GM21423 (cell line): ENCODE measurements at regions not wholly inside any gene's neighbourhood (a gene's known extent, or its start where the extent isn't known, plus 50 kb on each side); places are given as distances from the start of the nearest gene placed in this dataset.

Source experiments
- ATAC-seq: cut with Tn5 transposase; IDR thresholded peaks from one replicate; pipeline ENCODE4 v1.9.1; 2021; ENCODE audit warnings: mild to moderate bottlenecking, moderate library complexity; ENCODE audit not compliant: unreplicated experiment

DNA sequence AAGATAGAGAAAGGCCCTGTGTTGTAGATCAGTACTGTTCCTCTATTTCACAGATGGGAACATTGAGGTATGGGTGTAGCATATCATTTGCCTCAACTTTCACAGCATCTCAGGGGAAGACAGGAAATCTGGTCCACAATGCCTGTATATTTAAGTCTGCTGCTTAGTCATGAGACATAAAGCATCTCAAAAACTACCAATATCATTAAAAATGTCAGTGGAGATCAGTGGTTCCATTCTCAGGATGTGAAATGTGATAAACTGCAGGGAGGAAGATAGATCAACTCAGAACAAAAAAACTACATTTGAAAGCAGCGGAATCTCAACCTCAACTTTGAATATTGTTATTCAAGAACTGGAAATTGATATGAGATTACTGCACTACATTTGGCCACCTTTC lies 192.9 kb upstream of the PREP start:
- no peak for ATAC-seq

DNA sequence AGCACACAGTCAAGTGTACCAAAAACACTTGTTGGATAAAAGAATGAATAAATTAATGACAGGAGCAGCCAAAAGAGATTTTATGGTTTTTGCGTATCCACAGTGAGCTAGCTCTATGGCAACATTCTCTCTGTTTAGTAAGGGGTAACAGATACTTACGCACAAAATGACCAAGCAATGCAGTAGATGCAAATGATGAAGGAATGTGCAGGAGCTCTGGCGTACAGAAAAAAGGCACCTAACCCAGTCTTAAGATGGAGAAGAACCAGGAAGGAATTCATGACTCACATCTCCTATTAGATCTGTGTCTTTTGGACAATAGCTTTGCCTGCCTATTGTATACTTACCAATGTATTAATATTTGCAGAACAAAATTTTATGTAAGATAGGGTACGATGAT lies 191.9 kb upstream of the PREP start:
- ATAC-seq: no peak

DNA sequence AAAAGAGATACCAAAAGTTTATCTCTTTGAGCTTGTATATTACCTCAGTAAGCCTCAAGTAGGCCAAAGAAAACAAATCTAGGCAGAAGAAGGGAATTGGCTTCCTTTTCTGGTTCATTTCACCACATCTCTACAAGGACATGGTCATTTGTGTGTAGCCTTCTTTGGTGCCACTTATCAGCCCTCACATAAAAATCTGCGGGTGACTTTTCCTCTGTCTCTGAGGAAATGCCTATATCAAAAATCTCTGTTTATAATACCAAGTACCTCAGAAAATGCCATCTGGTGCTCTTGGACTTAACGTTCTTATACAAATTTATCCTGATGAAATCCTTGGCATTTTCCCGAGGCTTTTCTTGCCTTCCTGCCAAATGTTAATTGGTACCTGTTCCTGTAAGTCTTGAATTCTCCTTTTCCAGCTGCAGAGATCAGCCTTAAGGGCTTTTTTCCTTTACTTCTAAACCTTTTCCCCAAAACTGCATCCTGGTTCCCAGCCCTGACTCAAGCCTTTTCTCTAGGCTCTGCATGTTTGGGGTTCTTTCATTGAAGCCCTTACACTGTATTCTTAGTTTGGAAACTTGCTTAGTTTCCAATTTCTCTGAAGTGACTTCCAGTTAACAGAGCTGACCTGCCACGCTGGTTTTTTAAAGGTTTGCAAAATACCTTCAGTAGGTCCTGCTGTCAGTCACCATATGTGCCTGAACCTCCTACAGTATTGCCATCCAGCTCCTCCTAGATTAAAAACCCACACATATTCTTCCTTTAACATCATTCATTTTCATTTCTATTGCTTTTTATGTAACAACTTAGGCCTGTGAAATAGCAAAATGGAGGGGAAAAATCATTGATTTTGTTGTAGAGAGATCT lies 191.2 kb upstream of the PREP start:
- ATAC-seq: no peak

DNA sequence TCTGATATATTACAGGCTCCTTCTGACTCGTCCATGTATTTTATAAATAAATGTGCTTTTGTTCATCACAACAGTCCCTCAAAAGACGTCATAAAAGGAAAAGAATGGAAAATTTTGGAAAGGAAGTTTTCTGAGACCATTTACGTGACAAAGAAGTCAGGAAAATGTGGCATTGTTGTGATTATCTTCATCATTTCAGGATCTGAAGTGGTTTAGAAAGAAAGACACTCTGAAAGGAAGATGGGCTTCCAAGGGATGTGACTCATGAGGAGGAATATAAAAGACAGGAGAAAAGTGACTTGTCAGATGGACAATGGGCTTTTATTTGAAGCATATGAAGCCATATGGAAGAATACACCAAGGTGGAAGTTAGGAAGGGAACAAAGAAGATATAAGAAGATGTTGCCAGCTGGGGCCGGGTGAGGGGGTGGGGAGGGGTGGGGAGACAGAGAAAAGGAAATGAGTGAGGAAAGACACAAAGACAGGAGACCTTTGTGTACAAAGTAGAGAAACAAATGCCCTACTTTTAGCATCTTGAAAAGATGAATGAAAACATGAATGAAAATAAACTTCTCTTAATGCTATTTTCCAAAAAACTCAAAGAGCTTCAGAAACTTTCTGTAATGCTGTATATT lies 190.3 kb upstream of the PREP start:
- ATAC-seq: no peak

DNA sequence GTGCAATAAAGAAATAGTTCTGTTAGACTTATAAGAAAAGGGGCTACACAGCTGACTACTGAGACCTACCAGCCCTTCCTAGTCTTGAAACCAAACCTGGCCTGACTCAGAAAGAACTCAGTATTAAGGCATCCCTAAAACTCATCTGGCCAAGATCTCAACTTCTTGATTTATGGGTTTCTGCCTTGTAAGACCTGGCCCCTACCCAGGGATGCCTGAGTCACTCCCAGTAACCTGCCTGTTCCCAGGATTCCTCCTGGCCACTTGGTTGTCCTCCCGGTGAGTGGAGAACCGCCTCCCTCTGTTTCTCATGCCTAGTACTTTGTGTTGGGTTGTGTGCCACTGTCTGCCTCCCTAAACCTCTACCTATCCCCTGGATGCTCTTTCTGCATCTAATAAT lies 189.4 kb upstream of the PREP start:
- ATAC-seq: no peak

DNA sequence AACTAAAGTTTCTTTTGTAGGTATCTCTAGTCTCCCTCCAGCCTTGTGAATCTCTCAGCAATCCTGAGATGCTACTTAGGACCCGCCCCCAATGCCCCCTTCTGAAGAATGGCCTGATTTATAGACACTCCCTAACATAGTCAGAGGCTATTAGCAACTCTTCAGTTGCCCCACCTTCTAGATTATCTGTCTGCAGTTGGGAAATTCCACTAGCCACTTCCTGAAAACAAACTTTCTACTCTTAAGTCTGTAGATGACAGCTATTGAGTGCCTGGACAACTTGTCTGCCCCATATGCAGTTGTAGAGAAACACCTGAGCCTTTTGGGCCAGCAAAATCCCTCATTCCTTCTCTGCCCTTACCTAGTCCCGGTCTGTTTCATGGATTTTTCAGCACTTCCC lies 188.2 kb upstream of the PREP start:
- ATAC-seq: peak; percentile 96

DNA sequence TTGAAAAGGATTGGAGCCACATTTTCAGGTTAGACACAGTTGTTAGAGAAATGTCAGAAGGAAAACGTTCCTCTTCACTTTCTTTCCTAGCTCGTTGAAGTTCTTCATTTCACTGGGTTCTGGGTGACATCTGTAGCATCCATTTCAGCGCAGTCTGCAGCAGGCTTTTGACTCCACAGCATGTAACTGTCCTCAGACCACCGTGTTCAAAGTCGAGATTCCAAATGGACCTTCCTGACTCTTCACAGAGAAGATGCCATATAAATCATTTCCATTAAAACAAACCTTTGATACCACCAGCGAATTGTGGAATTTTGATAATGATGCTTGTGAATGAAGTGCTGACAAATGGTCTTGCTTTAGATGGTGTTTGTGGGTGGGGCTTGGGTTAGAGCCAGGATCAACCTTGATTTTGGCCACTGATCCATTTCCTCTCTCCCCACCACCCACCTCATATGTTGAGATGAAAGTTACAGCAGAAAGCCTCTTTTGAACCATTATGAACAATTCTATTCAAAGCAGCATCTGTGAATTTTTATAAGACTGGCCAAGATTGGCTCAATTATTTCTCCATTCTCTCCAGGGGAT lies 185.3 kb upstream of the PREP start:
- ATAC-seq: no peak

DNA sequence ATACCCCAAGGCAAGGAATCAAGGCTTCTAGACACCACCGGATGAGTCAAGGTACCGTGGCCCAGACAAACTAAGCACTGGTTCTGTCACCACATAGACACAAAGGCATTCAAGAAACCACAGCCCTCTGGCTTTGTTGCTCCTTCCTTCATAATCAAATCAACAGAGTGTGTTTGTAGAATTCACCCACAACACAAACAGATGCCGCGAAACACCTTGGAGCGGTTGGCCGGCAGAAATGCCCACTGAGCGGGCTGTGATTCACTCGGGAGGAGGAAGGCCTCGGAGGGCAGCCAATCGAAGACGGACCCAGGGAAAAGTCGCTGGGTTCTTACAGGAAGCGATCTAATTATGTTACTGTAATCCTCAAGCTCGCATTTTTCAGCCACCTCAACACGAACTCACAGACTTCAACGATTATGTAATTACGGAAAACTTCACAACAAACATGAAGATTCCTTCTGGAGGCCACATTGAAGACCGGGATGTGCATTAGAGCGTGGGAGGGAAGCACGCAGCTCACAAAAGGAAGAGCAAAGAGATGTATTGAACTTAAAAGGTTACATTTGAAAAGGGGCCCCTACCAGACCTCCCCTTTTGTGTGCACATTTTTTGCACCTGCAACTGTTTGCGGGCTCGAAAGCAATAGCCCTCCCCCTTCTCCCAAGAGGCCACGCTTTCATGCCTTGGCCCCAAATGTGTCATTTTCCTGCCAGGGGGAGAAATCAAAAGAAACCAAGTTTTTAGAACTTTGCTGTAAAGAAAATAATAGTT lies 184.7 kb upstream of the PREP start:
- no peak for ATAC-seq

DNA sequence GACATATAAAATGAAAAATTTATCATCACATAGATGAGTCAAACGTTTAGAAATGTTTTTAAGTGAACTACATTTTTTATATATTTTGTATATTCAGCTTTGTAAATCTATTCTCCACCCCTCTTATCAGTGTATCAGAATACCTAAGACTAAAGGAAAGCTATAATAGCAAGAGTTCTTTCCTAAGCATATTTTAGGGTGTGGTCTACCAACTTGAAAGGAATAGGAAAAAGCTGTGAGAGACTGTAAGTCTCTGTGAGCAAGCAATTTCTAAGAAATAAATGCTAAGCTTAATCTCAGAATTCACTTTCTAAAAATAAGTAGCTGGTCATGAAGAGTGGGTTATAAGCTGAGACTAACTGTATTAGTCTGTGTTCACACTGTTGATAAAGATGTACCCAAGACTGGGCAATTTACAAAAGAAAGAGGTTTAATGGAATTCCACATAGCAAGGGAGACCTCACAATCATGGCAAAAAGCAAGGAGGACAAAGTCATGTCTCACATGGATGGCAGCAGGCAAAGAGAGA lies 175.4 kb upstream of the PREP start:
- ATAC-seq: no peak

DNA sequence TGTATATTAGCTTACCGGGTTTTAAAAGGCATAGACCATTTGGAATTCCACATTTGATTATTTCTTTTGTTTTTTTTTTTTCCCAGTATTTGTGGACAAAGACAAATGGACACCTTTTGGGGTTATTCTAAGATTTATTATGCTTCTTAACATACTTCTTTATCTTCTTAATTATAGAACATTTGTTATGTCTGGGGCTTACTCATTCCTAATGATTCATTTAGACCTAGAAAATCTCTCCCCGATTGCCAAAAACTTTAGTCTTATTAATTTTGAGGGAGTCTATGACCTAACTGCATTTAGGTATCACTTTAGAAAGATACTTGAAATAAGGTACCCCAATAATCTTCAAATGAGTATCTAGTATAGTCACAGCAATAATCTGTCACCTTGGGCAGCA lies 170.7 kb upstream of the PREP start:
- no peak for ATAC-seq

DNA sequence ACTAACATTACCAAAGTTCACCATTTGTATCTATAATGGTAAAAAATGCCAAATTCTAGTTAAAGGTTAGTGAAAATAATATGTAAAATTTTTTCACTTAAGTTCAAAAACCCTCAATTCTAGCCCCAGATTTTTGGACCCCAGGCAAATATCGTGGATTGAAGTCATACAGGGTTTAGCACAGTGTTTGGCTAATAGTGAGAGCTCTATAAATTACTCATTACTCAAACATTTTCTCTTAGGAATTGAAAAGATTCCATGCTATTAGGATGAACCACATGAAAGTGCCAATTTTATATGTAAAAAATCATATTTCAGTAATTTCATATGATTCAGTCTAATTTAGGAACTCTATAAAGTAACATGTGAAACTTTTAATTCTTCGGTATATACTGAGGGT lies 170.3 kb upstream of the PREP start:
- no peak for ATAC-seq

DNA sequence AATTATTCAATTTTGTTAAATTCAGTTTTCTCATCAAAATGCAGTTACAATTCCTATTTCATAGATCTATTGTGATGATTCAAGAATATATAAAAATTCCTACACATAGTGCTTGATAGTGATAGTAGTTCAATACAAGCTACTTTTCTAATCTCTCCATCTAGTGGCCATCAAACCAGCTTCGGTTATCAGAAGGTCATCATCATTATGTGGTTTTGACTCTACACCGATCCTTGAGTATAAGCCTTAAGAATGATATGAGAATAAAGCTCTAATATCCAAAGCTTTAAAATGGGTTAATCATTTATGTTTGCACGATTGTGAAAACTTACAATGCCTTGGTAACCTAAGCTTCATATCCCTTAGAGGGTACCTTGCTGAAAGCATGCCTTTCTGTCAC lies 167.5 kb upstream of the PREP start:
- ATAC-seq: no peak

DNA sequence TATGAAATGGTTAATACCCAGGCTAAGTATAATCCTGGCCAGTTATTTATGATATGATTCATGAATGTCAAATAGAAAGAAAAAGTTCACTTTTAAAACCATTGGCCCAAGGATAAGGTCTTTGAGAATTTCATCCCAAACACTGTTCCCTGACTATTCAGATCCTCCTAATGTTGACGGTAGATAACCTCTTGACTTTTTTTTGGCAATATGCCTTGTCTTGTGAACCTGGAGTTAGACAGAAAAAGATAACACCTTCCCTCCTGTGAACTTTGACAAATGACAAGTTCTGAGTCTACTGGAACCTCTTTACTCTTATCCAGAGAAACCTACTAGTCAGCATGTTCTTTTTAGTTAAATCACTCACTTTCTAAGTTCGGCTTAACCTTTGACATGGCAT lies 166.8 kb upstream of the PREP start:
- ATAC-seq: no peak

DNA sequence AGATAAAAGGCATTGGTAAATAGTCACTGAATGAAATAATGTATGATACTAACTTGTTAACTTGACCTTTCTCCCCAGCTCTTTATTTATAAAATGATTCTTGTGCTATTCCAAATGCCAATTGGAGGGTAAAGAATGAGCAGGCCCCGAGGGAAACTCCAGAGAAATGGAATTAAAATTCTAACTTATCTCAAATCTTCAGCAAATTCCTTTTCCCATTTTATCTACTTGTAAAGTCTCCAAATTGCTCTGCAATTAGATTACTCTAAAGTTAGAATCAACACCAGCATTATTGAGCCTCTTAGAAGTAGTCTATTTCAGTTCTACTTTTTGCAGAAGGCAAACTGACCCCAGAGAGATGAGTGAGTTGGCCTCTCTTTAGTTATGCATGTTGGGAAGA lies 165.9 kb upstream of the PREP start:
- no peak for ATAC-seq

DNA sequence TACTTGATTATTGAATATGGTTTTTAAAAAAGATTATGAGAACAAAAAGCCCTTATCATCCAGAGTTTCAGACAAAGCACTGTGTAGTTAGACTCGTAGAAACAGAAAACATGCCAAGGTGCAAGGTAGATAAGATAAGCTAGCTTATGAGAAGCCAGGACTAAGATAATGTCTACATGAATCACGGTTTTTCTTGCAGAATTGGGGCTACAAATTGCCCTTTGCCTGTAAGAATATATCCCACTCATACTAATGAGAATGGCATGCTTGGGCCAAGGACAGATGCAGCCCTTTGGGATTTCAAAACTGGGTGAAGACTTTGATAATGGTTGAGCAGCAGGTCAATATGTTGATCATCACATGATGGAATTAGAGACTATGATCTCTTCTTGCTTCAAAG lies 165.3 kb upstream of the PREP start:
- no peak for ATAC-seq

DNA sequence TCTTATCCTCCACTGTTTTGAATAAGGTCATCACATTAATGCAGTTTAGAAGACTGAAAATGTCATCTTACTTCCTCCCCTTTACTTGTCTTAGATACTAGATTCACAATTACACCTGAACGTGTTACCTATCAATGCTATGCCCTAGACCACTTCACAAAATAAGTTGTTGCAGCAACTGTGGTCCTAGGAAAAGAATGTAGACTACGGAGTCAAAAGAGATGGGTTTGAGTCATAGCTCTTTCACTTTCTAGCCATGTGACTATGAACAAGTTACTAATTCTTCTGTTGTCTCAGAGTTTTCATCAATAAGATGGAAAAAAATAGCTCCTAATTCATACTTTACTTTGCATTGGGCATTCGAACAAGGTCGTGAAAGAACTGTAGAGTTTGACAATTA lies 164.3 kb upstream of the PREP start:
- ATAC-seq: no peak

DNA sequence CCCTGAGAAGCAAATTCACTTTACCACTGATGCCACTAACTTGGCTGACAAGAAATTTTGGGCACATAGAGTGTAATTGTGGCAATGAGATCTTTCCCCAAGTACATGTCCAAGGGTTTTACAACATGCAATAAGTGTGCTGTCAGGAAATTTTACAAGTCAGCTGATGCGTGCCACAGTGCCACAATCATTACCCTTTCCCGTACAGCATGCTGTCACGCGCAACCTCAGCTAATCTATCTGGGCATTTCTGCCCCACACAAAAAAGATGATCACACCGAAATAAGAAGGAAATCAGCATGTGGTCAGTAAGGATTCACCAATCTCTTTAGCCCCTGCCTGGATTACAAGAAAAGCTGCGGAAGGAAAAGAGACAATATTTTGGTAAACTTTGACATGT lies 163.6 kb upstream of the PREP start:
- ATAC-seq: no peak

DNA sequence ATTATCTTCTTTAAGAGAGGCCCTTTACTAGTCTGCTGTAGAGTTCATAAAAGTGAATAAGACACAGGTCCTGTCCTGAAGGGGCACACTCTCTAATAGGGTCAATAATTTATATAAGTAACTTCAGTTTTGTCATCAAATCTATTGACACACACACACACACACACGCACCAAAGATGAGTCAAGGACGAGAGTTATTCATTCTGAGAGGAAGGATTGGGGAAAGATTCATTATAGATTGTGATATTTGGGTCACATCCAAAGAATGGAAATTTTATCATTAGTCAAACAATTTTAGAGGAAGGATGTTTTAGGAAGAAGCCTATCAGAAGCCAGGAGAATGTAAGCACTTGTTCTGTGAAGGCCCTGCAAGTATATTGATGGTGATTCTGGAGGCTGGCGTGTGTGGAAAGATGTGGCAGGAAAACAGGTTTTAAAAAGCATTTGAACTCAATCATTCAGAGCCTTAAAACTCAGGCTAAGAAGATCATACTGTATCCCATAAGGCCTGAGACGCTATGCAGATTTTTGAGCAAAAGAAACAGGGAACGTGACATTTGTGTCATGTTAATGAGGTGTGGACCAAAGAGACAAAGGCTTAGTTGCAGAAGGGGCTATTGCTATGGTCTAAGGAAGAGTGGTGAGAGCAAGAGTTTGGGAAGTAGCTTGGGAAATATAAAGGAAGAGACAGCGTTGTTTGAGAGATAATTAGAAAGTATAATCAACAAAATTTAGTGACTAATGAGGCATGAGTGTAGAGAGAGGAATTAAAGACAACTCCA lies 161.4 kb upstream of the PREP start:
- ATAC-seq: no peak

DNA sequence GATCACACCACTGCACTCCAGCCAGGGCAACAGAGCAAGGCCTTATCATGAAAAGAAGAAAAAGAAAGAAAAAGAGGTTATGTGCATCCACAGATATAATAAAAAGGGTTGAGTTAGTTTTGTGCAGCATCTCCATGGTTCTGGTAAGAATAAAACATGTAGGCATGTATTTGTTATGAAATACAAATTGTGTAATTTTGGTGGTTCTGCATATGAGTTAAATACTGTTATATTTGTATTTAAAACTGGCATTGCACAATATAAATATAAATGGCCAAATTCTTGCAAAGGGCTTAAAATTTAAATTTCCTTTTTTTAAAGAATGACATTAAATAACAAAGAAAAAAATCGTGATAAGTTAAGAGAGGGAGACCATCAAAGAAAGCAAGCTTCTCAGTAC lies 159.1 kb upstream of the PREP start:
- ATAC-seq: no peak

DNA sequence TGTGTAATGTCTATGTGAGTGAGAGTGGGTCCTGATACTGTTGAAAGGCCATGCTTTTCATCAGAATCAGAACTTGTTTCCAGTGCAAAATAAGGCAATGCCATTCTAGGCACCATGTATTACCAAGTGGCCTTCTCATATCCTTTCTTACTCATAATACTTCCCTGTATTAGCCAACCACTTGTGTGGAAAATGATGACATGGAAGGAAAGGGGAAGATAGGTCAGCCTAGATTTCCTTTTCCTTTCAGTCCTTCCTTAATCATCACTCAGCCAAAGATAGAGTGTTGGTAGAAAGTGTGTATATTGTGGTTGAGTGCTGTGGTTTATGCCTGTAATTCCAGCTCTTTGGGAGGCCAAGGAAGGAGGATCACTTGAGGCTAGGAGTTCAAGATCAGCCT lies 158.6 kb upstream of the PREP start:
- ATAC-seq: no peak
